ENCODE measurements at regions not wholly inside any gene's neighbourhood (a gene's known extent, or its start where the extent isn't known, plus 50 kb on each side); places are given as distances from the start of the nearest gene placed in this dataset.

DNA sequence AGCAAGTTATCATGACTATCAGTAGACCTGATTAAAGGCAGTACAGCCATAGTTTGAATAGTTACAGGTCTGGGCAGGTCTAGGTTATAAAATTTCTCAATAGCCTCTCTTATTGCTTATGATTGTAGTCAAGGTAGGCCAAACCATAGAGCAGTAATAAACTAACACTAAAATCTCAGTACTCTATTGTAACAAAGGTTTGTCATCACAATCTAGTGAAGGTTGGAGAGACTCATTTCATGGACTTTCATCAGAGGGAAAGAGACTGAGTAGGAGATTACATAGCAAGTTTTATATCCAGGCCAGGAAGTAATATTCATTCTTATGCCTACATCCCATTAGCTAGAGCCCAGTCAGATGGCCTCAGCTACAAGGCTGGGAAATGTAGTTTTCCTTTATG, 141.0 kb downstream of the ASB9 start:
- no peak for TF ChIP-seq POLR2A (IDR thresholded peaks at IDR 0.05)
- TF ChIP-seq, protein P1, sequence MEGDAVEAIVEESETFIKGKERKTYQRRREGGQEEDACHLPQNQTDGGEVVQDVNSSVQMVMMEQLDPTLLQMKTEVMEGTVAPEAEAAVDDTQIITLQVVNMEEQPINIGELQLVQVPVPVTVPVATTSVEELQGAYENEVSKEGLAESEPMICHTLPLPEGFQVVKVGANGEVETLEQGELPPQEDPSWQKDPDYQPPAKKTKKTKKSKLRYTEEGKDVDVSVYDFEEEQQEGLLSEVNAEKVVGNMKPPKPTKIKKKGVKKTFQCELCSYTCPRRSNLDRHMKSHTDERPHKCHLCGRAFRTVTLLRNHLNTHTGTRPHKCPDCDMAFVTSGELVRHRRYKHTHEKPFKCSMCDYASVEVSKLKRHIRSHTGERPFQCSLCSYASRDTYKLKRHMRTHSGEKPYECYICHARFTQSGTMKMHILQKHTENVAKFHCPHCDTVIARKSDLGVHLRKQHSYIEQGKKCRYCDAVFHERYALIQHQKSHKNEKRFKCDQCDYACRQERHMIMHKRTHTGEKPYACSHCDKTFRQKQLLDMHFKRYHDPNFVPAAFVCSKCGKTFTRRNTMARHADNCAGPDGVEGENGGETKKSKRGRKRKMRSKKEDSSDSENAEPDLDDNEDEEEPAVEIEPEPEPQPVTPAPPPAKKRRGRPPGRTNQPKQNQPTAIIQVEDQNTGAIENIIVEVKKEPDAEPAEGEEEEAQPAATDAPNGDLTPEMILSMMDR (IDR thresholded peaks at IDR 0.05), result no peak
- no peak for DNase-seq
- no peaks in the 10 kb centered on the region for H3K36me3 ChIP-seq
- no peak overlapping the region for H3K27ac ChIP-seq
- no peaks in the 10 kb centered on the region for H3K4me1 ChIP-seq
- H3K9me3 ChIP-seq, result no peaks in the 10 kb centered on the region
- H3K27me3 ChIP-seq, result no peaks in the 10 kb centered on the region
- no peak overlapping the region for H3K4me3 ChIP-seq
- intact Hi-C loops (cut with DNase I), result no loop called here

DNA sequence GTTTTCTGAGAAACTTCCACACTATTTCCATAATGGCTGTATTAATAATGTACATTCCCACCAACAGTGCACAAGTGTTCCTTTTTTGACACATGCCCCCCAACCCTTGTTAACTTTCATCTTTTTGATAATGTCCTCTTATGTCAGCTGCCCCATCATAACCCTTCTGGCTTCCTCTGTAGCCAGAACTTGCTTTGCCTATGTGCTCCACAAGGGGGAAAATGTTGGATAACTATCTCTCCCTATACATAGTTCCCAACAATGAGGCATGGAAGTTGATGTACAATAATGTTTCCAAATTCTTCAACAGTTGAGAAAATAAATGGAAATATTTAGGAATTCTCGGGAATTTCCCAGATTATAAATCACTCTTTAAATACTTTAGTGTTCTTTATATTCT, 142.9 kb downstream of the ASB9 start:
- TF ChIP-seq, protein P1 (IDR thresholded peaks at IDR 0.05), result no peak
- TF ChIP-seq POLR2A (IDR thresholded peaks at IDR 0.05), result no peak
- no peak for DNase-seq
- H3K4me3 ChIP-seq, result no peak overlapping the region
- no peak overlapping the region for H3K27ac ChIP-seq
- no peaks in the 10 kb centered on the region for H3K36me3 ChIP-seq
- H3K27me3 ChIP-seq, result no peaks in the 10 kb centered on the region
- H3K4me1 ChIP-seq, result no peaks in the 10 kb centered on the region
- intact Hi-C loops (cut with DNase I), result no loop called here
- WGBS, 2 donors, result 48 to 77% methylated on average over 1 of the region's 1 CpG
- no peaks in the 10 kb centered on the region for H3K9me3 ChIP-seq

DNA sequence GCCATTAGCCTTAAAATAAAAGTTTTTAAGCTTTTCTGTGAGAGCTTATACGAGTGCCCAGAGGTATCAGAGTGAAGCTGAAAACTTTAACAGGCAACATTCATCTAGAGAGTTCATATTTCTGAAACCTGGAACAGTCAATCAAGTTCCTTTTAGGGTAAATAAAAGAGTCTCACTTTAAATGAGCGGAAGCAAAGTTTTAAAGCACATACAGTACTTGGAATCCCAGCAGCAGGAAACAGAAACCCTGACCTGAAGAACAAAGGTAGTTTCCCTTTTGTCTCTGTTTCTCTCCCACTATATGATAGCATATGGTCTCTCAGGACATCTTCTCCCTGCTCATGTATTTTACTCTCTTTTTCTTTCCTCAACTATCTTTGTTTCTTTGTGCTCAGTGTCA, 153.0 kb downstream of the ASB9 start:
- intact Hi-C loops (cut with DNase I), result no loop called here
- no peak for DNase-seq
- H3K27me3 ChIP-seq, result no peaks in the 10 kb centered on the region
- H3K4me3 ChIP-seq, result no peak overlapping the region
- no peaks in the 10 kb centered on the region for H3K4me1 ChIP-seq
- no peaks in the 10 kb centered on the region for H3K9me3 ChIP-seq
- H3K27ac ChIP-seq, result no peak overlapping the region
- no peaks in the 10 kb centered on the region for H3K36me3 ChIP-seq
- TF ChIP-seq, protein P1 (IDR thresholded peaks at IDR 0.05), result no peak
- TF ChIP-seq POLR2A (IDR thresholded peaks at IDR 0.05), result no peak
- WGBS, 2 donors, result 55 to 63% methylated on average over 2 of the region's 2 CpGs

DNA sequence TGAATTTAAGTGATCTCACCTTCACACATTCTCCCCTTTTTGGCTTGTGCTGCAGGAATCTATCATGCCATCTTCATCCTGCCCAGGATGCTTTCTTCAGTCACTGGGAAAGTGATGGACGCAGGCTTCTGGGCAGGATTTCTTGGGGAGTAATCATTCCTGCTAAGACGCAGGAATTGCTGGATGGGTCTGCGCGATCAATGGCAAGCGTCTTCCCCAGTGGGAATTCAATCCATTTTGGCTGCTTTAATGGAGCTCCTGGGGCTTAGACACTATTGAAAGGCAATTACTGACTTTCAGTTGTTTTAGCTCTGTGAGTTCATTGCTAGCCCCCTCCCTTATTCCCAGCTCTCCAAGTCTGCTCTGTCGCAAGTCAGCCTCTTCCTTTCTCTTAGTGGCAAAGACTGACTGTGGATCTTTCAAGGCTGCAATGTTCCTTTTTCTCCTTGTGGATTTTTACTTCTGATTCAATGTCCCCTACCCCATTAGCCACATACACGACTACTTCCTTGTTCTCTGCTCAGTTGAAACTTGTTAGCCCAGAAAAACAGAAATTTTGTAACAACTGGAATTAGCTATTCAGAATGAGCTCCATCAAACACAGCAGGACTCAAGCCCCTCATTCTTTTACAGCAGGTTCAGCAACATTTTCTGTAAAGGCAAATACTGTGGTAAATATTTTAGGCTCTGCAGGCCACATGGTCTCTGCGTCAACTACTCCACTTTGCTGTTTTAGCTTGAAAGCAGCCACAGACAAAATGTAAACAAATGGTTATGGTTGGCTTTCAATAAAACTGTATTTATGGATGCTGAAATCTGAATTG, 154.9 kb downstream of the ASB9 start:
- WGBS, 2 donors, result 61 to 72% methylated on average over 7 to 8 of the region's 8 CpGs
- Histone ChIP-seq H3K4me3 (no peak overlapping the region), H3K36me3 (no peaks in the 10 kb centered on the region), H3K27me3 (no peaks in the 10 kb centered on the region), H3K27ac (no peak overlapping the region), H3K9me3 (no peaks in the 10 kb centered on the region), H3K4me1 (no peaks in the 10 kb centered on the region)
- TF ChIP-seq POLR2A (IDR thresholded peaks at IDR 0.05), result no peak
- intact Hi-C loops (cut with DNase I), result no loop called here
- no peak for DNase-seq

DNA sequence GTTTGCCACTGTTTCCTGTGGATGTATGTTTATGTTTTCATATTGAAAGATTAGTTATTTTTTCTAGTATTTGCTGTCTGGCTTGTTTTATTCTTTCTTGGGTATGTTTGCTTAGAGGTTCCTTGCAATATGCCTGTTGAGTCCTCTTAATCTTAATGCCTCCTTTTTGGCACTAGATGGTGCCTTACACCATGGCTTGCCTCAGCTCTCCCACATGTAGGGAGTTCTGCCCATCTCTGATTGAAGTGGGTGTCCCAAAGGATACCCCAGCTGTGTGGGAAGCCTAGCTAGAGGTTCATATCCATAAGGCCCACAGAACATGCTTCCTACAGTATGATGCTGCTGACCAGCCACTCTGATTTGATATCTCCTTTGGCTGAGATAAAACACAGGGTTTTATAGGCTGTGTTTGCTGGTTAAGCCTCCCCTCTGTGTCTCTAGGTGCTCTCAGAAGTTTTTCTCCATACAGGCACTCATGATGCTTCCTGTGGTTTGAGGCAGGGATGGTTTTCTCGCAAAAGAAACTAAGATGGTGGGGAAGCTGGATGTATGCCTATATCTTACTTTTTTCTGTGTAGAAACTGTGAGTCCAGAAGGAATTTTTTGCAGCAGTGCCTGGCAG, 162.4 kb downstream of the ASB9 start:
- DNase-seq, result no peak
- H3K9me3 ChIP-seq, result peaks cover 0 to 6% (median 0%) of the 10 kb centered on the region in 3 donors

More for the DNA sequence above, 162.4 kb downstream of the ASB9 start:
- Histone ChIP-seq H3K27me3 (no peaks in the 10 kb centered on the region), H3K4me1 (no peaks in the 10 kb centered on the region), H3K27ac (no peak overlapping the region), H3K36me3 (no peaks in the 10 kb centered on the region), H3K4me3 (no peak overlapping the region)
- intact Hi-C loops (cut with DNase I), result no loop called here
- WGBS, 2 donors, result 77 to 100% methylated on average over 1 of the region's 1 CpG
- TF ChIP-seq, protein P1 (IDR thresholded peaks at IDR 0.05), result no peak
- no peak for TF ChIP-seq POLR2A (IDR thresholded peaks at IDR 0.05)
